Activated T-helper 1 cell treated with anti-CD3 and anti-CD28 coated beads, Interleukin-12 subunit alpha, Interleukin-12 subunit beta, Interleukin-2, Interleukin-4 antibody, amounts not matched to agents 30 ng/mL and 10 ng/mL and 1 ng/mL, durations not matched to agents 14 hours and 24 hours and 36 hours (primary cell): ENCODE measurements at regions not wholly inside any gene's neighbourhood (a gene's known extent, or its start where the extent isn't known, plus 50 kb on each side); places are given as distances from the start of the nearest gene placed in this dataset.
"Not testable (repeated sequence)": the region's sequence is repeated elsewhere in the genome, so short reads cannot be mapped to it uniquely, and the experiment has no call there.

ENCODE experiments used
- DNase-seq: peaks from one replicate; pipeline ENCODE4 v3.0.0; 2021; ENCODE audit warnings: low spot score
- H3K27ac Mint-ChIP-seq: one replicate; pipeline ENCODE4 v1.8.0; 2021; ENCODE audit warnings: mild to moderate bottlenecking, mixed read lengths
- H3K27me3 Mint-ChIP-seq: one replicate; pipeline ENCODE4 v1.8.0; 2022; ENCODE audit warnings: mild to moderate bottlenecking, moderate library complexity, mixed read lengths; ENCODE audit not compliant: insufficient read depth
- H3K36me3 Mint-ChIP-seq: one replicate; pipeline ENCODE4 v1.8.0; 2021; ENCODE audit warnings: low read depth, mixed read lengths
- H3K4me1 Mint-ChIP-seq: one replicate; pipeline ENCODE4 v1.8.0; 2021; ENCODE audit warnings: low read depth, mixed read lengths
- H3K4me3 Mint-ChIP-seq: one replicate; pipeline ENCODE4 v1.8.0; 2021; ENCODE audit warnings: mild to moderate bottlenecking, moderate library complexity, mixed read lengths
- H3K9me3 Mint-ChIP-seq: one replicate; pipeline ENCODE4 v1.8.0; 2021; ENCODE audit warnings: mixed read lengths
- intact Hi-C: fragments of 100-400 bp; cut with micrococcal nuclease; formaldehyde crosslinking; loops from one replicate; pipeline ENCODE4 v1.15.1; 2024

- no peak overlapping the region for H3K27ac Mint-ChIP-seq
- no peaks in the 10 kb centered on the region for H3K27me3 Mint-ChIP-seq
- no peak for DNase-seq
- H3K4me1 Mint-ChIP-seq: no peaks in the 10 kb centered on the region
- H3K9me3 Mint-ChIP-seq: peaks cover 4% of the 10 kb centered on the region
- no peaks in the 10 kb centered on the region for H3K36me3 Mint-ChIP-seq
- H3K4me3 Mint-ChIP-seq: no peak overlapping the region
- intact Hi-C loops: no loop called here
Observed at GRCh38 chr3:164832216-164832615, 246.1 kb downstream of the SI start.

DNA sequence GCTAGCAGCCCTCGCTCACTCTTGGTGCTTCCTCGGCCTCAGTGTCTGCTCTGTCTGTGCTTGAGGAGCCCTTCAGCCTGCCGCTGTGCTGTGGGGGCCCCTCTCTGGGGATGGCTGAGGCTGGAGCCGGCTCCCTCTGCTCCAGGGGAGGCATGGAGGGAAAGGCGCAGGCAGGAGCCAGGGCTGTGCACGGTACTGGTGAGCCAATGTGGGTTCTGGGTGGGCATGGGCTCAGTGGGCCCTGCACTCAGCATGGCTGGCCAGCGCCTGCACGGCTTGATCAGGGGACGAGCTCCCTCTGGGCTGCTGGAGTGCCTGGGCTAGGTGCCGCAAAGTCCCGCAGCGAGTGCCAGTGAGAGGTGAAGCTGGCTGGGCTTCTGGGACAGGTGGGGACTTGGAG, 260.0 kb downstream of the SI start:
- H3K4me1 Mint-ChIP-seq: no peaks in the 10 kb centered on the region
- intact Hi-C loops: no loop called here
- H3K27me3 Mint-ChIP-seq: no peaks in the 10 kb centered on the region
- no peaks in the 10 kb centered on the region for H3K36me3 Mint-ChIP-seq
- DNase-seq: no peak
- H3K27ac Mint-ChIP-seq: no peak overlapping the region
- H3K4me3 Mint-ChIP-seq: no peak overlapping the region
- peaks cover 7% of the 10 kb centered on the region for H3K9me3 Mint-ChIP-seq

DNA sequence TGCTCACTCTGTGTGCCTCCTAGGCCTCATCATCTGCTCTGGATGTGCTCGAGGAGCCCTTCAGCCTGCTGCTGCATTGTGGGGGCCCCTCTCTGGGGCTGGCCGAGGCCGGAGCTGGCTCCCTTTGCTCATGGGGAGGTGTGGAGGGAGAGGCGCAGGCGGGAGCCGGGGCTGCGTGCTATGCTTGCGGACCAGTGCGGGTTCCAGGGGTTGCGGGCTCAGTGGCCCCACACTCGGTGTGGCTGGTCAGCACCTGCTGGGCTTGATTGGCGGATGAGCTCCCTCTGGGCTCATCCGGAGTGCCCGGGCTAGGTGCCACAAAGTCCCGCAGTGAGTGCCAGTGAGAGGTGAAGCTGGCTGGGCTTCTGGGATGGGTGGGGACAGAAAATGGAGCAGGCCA, 264.2 kb downstream of the SI start:
- Mint-ChIP-seq H3K4me1 (no peaks in the 10 kb centered on the region), H3K36me3 (no peaks in the 10 kb centered on the region), H3K27ac (no peak overlapping the region), H3K27me3 (no peaks in the 10 kb centered on the region), H3K4me3 (no peak overlapping the region), H3K9me3 (peaks cover 7% of the 10 kb centered on the region)
- DNase-seq: no peak
- intact Hi-C loops: no loop called here

GRCh38 chr3:164812042-164812441, 266.3 kb downstream of the SI start:
- no peaks in the 10 kb centered on the region for H3K27me3 Mint-ChIP-seq
- no peaks in the 10 kb centered on the region for H3K36me3 Mint-ChIP-seq
- no peak overlapping the region for H3K27ac Mint-ChIP-seq
- no peaks in the 10 kb centered on the region for H3K4me1 Mint-ChIP-seq
- no peak for DNase-seq
- intact Hi-C loops: no loop called here
- peaks cover 7% of the 10 kb centered on the region for H3K9me3 Mint-ChIP-seq
- H3K4me3 Mint-ChIP-seq: no peak overlapping the region

- Mint-ChIP-seq H3K27ac (no peak overlapping the region), H3K36me3 (no peaks in the 10 kb centered on the region), H3K4me3 (no peak overlapping the region), H3K27me3 (no peaks in the 10 kb centered on the region), H3K9me3 (peaks cover 3% of the 10 kb centered on the region), H3K4me1 (no peaks in the 10 kb centered on the region)
- intact Hi-C loops: no loop called here
- no peak for DNase-seq
Observed at GRCh38 chr3:164806188-164806587, 272.1 kb downstream of the SI start.

DNA sequence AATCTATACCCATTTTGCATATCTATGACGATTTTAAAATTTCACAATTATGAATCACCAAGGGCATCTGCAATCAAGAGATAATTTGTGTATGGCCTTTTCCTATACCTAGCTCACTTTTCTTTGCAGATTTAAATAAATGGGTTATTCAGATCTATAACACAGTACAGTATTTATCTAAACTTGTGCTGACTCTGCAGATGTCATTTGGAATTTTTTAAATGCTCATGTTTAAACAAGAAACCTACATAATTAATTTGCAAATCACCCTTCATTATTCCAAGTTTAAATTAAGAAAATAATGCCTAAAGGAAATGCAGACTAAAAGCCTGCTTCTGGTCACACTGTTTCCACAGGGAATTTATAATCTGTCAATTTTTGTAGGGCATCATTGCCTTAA, 284.2 kb downstream of the SI start:
- no peaks in the 10 kb centered on the region for H3K27me3 Mint-ChIP-seq
- intact Hi-C loops: no loop called here
- H3K4me3 Mint-ChIP-seq: no peak overlapping the region
- no peak for DNase-seq
- no peaks in the 10 kb centered on the region for H3K9me3 Mint-ChIP-seq
- H3K27ac Mint-ChIP-seq: no peak overlapping the region
- H3K36me3 Mint-ChIP-seq: no peaks in the 10 kb centered on the region
- H3K4me1 Mint-ChIP-seq: no peaks in the 10 kb centered on the region

GRCh38 chr3:164791263-164791662, 287.0 kb downstream of the SI start:
- DNase-seq: no peak
- H3K4me1 Mint-ChIP-seq: no peaks in the 10 kb centered on the region
- H3K27me3 Mint-ChIP-seq: no peaks in the 10 kb centered on the region
- H3K36me3 Mint-ChIP-seq: no peaks in the 10 kb centered on the region
- no peaks in the 10 kb centered on the region for H3K9me3 Mint-ChIP-seq
- intact Hi-C loops: no loop called here
- H3K4me3 Mint-ChIP-seq: no peak overlapping the region
- H3K27ac Mint-ChIP-seq: no peak overlapping the region

DNA sequence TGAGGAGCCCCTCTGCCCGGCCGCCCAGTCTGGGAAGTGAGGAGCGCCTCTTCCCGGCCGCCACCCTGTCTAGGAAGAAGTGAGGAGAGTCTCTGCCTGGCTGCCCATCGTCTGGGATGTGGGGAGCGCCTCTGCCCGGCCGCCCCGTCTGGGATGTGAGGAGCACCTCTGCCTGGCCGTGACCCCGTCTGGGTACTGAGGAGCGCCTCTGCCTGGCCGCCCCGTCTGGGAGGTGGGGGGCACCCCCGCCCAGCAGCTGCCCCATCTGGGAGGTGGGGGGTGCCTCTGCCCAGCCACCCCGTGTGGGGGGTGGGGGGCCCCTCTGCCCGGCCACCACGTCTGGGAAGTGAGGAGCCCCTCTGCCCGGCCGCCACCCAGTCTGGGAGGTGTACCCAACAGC, 293.9 kb downstream of the SI start:
- H3K4me3 Mint-ChIP-seq, DNase-seq, H3K27ac Mint-ChIP-seq, intact Hi-C loops, H3K9me3 Mint-ChIP-seq, H3K36me3 Mint-ChIP-seq, H3K27me3 Mint-ChIP-seq, H3K4me1 Mint-ChIP-seq: not testable (repeated sequence)

DNA sequence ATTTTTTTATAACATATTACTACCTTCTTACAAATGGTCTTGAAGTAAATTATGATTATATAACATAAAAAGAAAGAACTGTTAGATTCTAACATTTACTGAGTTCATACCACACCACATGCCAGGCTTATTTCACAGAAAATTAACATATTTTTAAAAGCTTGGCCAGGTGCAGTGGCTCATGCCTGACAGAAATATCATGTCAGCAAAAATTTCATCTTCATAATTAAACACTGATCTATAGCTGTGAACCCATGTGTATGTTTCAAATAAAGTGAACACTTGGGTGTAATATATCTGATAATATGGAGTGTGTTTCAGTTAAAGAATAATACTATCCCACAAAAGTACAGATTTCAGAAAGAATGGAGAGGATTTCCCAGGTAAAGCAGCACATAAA, 296.5 kb downstream of the SI start:
- H3K4me3 Mint-ChIP-seq: no peak overlapping the region
- intact Hi-C loops: no loop called here
- H3K36me3 Mint-ChIP-seq: no peaks in the 10 kb centered on the region
- DNase-seq: no peak
- no peak overlapping the region for H3K27ac Mint-ChIP-seq
- H3K27me3 Mint-ChIP-seq: no peaks in the 10 kb centered on the region
- H3K9me3 Mint-ChIP-seq: no peaks in the 10 kb centered on the region
- H3K4me1 Mint-ChIP-seq: no peaks in the 10 kb centered on the region

DNA sequence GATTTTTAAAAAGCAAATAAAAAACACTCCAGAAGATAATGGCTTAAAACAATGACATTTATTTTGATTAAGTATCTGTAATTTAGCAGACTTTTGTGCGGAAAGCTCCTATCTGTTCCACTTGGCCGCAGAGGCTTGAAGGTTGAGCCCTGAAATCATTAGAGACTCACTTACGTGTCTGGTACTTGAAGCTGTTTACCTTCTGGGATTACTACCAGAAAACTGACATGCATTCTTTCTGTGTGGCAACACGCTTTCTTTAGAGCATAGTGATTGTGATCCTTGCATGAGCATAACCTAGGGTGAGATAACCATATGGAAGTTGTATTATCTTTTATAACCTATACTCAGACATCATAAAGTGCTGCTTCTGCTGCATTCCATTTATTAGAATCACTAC, 298.5 kb downstream of the SI start:
- H3K4me1 Mint-ChIP-seq: no peaks in the 10 kb centered on the region
- H3K27me3 Mint-ChIP-seq: no peaks in the 10 kb centered on the region
- no peak overlapping the region for H3K27ac Mint-ChIP-seq
- H3K4me3 Mint-ChIP-seq: no peak overlapping the region
- intact Hi-C loops: no loop called here
- H3K36me3 Mint-ChIP-seq: no peaks in the 10 kb centered on the region
- no peak for DNase-seq
- no peaks in the 10 kb centered on the region for H3K9me3 Mint-ChIP-seq

DNA sequence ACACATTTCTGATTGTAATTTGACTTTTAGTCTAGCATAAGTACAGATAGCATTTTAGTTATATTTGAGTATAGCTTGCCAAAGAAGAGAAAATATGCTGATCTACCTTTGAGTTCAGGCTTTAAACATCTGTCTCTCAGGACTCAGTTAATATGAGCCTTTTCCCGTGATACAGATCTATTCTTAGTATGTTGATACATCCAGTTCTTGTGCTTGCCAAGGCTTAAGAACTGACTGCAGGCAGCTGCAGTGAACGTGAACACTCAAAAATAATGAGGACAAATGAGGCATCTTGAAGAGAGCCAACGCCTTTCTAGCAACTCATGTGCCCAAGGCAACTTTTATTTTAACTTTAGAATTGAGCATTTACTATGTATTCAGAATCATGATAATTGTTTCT, 325.5 kb downstream of the SI start:
- intact Hi-C loops: no loop called here
- DNase-seq: no peak
- H3K27ac Mint-ChIP-seq: no peak overlapping the region
- no peak overlapping the region for H3K4me3 Mint-ChIP-seq
- H3K36me3 Mint-ChIP-seq: no peaks in the 10 kb centered on the region
- H3K27me3 Mint-ChIP-seq: no peaks in the 10 kb centered on the region
- H3K9me3 Mint-ChIP-seq: no peaks in the 10 kb centered on the region
- no peaks in the 10 kb centered on the region for H3K4me1 Mint-ChIP-seq

DNA sequence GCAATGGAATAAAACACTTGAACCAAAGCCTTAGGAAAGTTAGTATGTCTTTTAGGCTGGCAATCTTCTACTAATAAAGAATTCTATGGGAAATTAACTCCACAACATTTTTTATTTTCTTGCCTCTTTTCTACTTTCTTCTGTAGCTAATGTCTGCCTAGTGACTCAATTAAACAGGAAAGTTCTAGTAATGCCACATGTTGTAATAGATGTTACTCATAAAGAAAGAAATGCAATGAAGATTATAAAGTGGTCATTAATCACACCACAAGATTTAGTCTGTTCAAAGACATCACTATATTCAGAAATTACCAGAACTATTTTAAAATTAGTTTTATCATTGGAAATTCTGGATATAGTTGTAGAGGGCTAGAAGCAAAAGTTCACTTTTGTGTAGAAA, 329.7 kb downstream of the SI start:
- Mint-ChIP-seq H3K4me3 (no peak overlapping the region), H3K4me1 (no peaks in the 10 kb centered on the region), H3K36me3 (no peaks in the 10 kb centered on the region), H3K27me3 (no peaks in the 10 kb centered on the region), H3K9me3 (peaks cover 6% of the 10 kb centered on the region), H3K27ac (no peak overlapping the region)
- intact Hi-C loops: no loop called here
- DNase-seq: no peak

GRCh38 chr3:164741869-164742268, 336.4 kb downstream of the SI start:
- intact Hi-C loops: no loop called here

GRCh38 chr3:164737174-164737573, 341.1 kb downstream of the SI start:
- H3K9me3 Mint-ChIP-seq: peaks cover 11% of the 10 kb centered on the region

More at GRCh38 chr3:164741869-164742268, 336.4 kb downstream of the SI start:
- H3K9me3 Mint-ChIP-seq: peaks cover 18% of the 10 kb centered on the region
- no peak overlapping the region for H3K27ac Mint-ChIP-seq
- no peaks in the 10 kb centered on the region for H3K27me3 Mint-ChIP-seq
- no peaks in the 10 kb centered on the region for H3K4me1 Mint-ChIP-seq
- DNase-seq: no peak
- H3K36me3 Mint-ChIP-seq: no peaks in the 10 kb centered on the region
- no peak overlapping the region for H3K4me3 Mint-ChIP-seq

More at GRCh38 chr3:164737174-164737573, 341.1 kb downstream of the SI start:
- no peaks in the 10 kb centered on the region for H3K27me3 Mint-ChIP-seq
- no peak overlapping the region for H3K4me3 Mint-ChIP-seq
- intact Hi-C loops: no loop called here
- DNase-seq: no peak
- no peaks in the 10 kb centered on the region for H3K36me3 Mint-ChIP-seq
- no peaks in the 10 kb centered on the region for H3K4me1 Mint-ChIP-seq
- H3K27ac Mint-ChIP-seq: no peak overlapping the region
